H9 (cell line): ENCODE measurements at regions not wholly inside any gene's neighbourhood (a gene's known extent, or its start where the extent isn't known, plus 50 kb on each side); places are given as distances from the start of the nearest gene placed in this dataset.

ENCODE experiments used
- DNase-seq: peaks from one replicate; pipeline ENCODE4 v3.0.0-alpha.2; 2017
- H2AFZ ChIP-seq: one replicate; pipeline ENCODE4 v1.6.1; 2013; ENCODE audit warnings: mild to moderate bottlenecking, low read length, control low read depth, moderate library complexity
- H2AK5ac ChIP-seq: 2 replicates; pipeline ENCODE4 v1.6.1; 2013; ENCODE audit warnings: low read length, control low read depth, mixed read lengths; ENCODE audit not compliant: insufficient read length
- H2BK120ac ChIP-seq: one replicate; pipeline ENCODE4 v1.6.1; 2013; ENCODE audit warnings: low read depth, mild to moderate bottlenecking, low read length, control low read depth, inconsistent platforms; ENCODE audit not compliant: poor library complexity, severe bottlenecking
- H2BK12ac ChIP-seq: 2 replicates; pipeline ENCODE4 v1.6.1; 2013; ENCODE audit warnings: low read length, control low read depth, mixed read lengths, low read depth; ENCODE audit not compliant: insufficient read length
- H2BK15ac ChIP-seq: 2 replicates; pipeline ENCODE4 v1.6.1; 2013; ENCODE audit warnings: low read depth, low read length, control low read depth
- H2BK20ac ChIP-seq: one replicate; pipeline ENCODE4 v1.6.1; 2013; ENCODE audit warnings: low read depth, mild to moderate bottlenecking, low read length, control low read depth, inconsistent platforms; ENCODE audit not compliant: poor library complexity, severe bottlenecking
- H2BK5ac ChIP-seq: 2 replicates; pipeline ENCODE4 v1.6.1; 2013; ENCODE audit warnings: low read length, control low read depth, mixed read lengths; ENCODE audit not compliant: insufficient read length
- H3K14ac ChIP-seq: 2 replicates; pipeline ENCODE4 v1.6.1; 2013; ENCODE audit warnings: low read length, control low read depth; ENCODE audit not compliant: insufficient read depth
- H3K18ac ChIP-seq: 2 replicates; pipeline ENCODE4 v1.6.1; 2013; ENCODE audit warnings: low read depth, mild to moderate bottlenecking, mixed read lengths, low read length, control low read depth; ENCODE audit not compliant: insufficient read length
- H3K23ac ChIP-seq: 2 replicates; pipeline ENCODE4 v1.6.1; 2013; ENCODE audit warnings: low read length, control low read depth, mixed read lengths, low read depth; ENCODE audit not compliant: insufficient read length
- H3K23me2 ChIP-seq: 2 replicates; pipeline ENCODE4 v1.6.1; 2013; ENCODE audit warnings: low read depth, mild to moderate bottlenecking, mixed read lengths, low read length, control low read depth; ENCODE audit not compliant: insufficient read length, poor library complexity, severe bottlenecking
- H3K27ac ChIP-seq: 2 replicates; pipeline ENCODE4 v1.5.1; 2013; ENCODE audit warnings: low read length, control low read depth, mixed read lengths, low read depth; ENCODE audit not compliant: insufficient read length
- H3K27me3 ChIP-seq: 2 replicates; pipeline ENCODE4 v1.6.1; 2013; ENCODE audit warnings: low read length, control low read depth, inconsistent platforms; ENCODE audit not compliant: insufficient read depth
- H3K4ac ChIP-seq: 2 replicates; pipeline ENCODE4 v1.6.1; 2013; ENCODE audit warnings: low read depth, mild to moderate bottlenecking, control low read depth, inconsistent platforms, low read length, moderate library complexity
- H3K4me1 ChIP-seq: 2 replicates; pipeline ENCODE4 v1.6.1; 2013; ENCODE audit warnings: low read length, control low read depth, inconsistent platforms; ENCODE audit not compliant: insufficient read depth
- H3K4me2 ChIP-seq: 2 replicates; pipeline ENCODE4 v1.6.1; 2013; ENCODE audit warnings: low read length, control low read depth, mixed read lengths; ENCODE audit not compliant: insufficient read length, insufficient read depth
- H3K56ac ChIP-seq: 2 replicates; pipeline ENCODE4 v1.6.1; 2013; ENCODE audit warnings: low read depth, mild to moderate bottlenecking, mixed read lengths, low read length, control low read depth; ENCODE audit not compliant: insufficient read length
- H3K79me1 ChIP-seq: 2 replicates; pipeline ENCODE4 v1.6.1; 2013; ENCODE audit warnings: low read depth, mild to moderate bottlenecking, moderate library complexity, low read length, control low read depth, inconsistent platforms; ENCODE audit not compliant: insufficient read depth, poor library complexity, severe bottlenecking
- H3K79me2 ChIP-seq: 2 replicates; pipeline ENCODE4 v1.6.1; 2013; ENCODE audit warnings: low read length, control low read depth, inconsistent platforms; ENCODE audit not compliant: insufficient read depth
- H3K9ac ChIP-seq: 2 replicates; pipeline ENCODE4 v1.6.1; 2013; ENCODE audit warnings: low read length, control low read depth, mixed read lengths; ENCODE audit not compliant: insufficient read length; ENCODE audit errors: extremely low read depth
- H3K9me3 ChIP-seq: one replicate; pipeline ENCODE4 v1.6.1; 2013; ENCODE audit warnings: low read depth, low read length, inconsistent platforms; ENCODE audit not compliant: control insufficient read depth
- H3T11ph ChIP-seq: one replicate; pipeline ENCODE4 v1.6.1; 2013; ENCODE audit warnings: mild to moderate bottlenecking, low read length, control low read depth, inconsistent platforms
- H4K20me1 ChIP-seq: one replicate; pipeline ENCODE4 v1.6.1; 2013; ENCODE audit not compliant: control insufficient read depth, insufficient read length, insufficient read depth
- H4K5ac ChIP-seq: 2 replicates; pipeline ENCODE4 v1.6.1; 2013; ENCODE audit warnings: low read depth, mild to moderate bottlenecking, mixed read lengths, low read length, control low read depth; ENCODE audit not compliant: insufficient read length
- H4K8ac ChIP-seq: replicated peaks from 2 replicates; pipeline ENCODE4 v1.6.1; 2013; ENCODE audit warnings: low read length, control low read depth, mixed read lengths, low read depth; ENCODE audit not compliant: insufficient read length
- H4K91ac ChIP-seq: 2 replicates; pipeline ENCODE4 v1.6.1; 2013; ENCODE audit warnings: low read depth, mild to moderate bottlenecking, moderate library complexity, mixed read lengths, low read length, control low read depth; ENCODE audit not compliant: insufficient read length
- H3K27ac Mint-ChIP-seq, 3 experiments: 2 replicates in 2 of 3; 3 replicates in 1 of 3; pipeline ENCODE4 v1.8.0; 2020 to 2021; ENCODE audit warnings: mixed read lengths in 3 of 3, mild to moderate bottlenecking in 1 of 3, moderate library complexity in 1 of 3
- H3K27me3 Mint-ChIP-seq: 2 replicates; pipeline ENCODE4 v1.8.0; 2021; ENCODE audit warnings: low read depth, mild to moderate bottlenecking, moderate library complexity, mixed read lengths
- H3K36me3 Mint-ChIP-seq, 3 experiments: 2 replicates in 2 of 3; 3 replicates in 1 of 3; pipeline ENCODE4 v1.8.0; 2020 to 2021; ENCODE audit warnings: low read depth in 3 of 3, mixed read lengths in 3 of 3; ENCODE audit not compliant: insufficient read depth in 1 of 3
- H3K4me1 Mint-ChIP-seq, 2 experiments: 2 replicates each; pipeline ENCODE4 v1.8.0; 2020; ENCODE audit warnings: mixed read lengths in 2 of 2
- H3K4me3 Mint-ChIP-seq, 2 experiments: 2 replicates in 1 of 2; 3 replicates in 1 of 2; pipeline ENCODE4 v1.8.0; 2020 to 2021; ENCODE audit warnings: mild to moderate bottlenecking in 2 of 2, mixed read lengths in 2 of 2, moderate library complexity in 1 of 2
- H3K9me3 Mint-ChIP-seq, 2 experiments: 2 replicates in 1 of 2; 3 replicates in 1 of 2; pipeline ENCODE4 v1.8.0; 2020; ENCODE audit warnings: mild to moderate bottlenecking in 2 of 2, mixed read lengths in 2 of 2, moderate library complexity in 1 of 2
- CTCF ChIP-seq: fragments of 200-600 bp; sonication (generic); conservative IDR thresholded peaks from 3 replicates; pipeline ENCODE4 v1.8.0; 2021; ENCODE audit warnings: antibody characterized with exemption, mild to moderate bottlenecking
- WGBS: extraction: QIAGEN DNeasy Blood & Tissue Kit; methylation state at CpG from one replicate; pipeline ENCODE4 v1.1.7; 2013; ENCODE audit warnings: missing lambda C conversion rate, low lambda C conversion rate, mixed read lengths; ENCODE audit not compliant: insufficient read length; ENCODE audit errors: extremely low coverage; 5-methylcytosine and 5-hydroxymethylcytosine counted together

GRCh38 chr4:17251101-17251500 lies 260.8 kb downstream of the QDPR start:
- H3K18ac ChIP-seq, result no peak overlapping the region
- no peak overlapping the region for H2BK5ac ChIP-seq
- no peak overlapping the region for H2BK15ac ChIP-seq
- no peaks in the 10 kb centered on the region for H3K79me1 ChIP-seq
- H3K4me3 Mint-ChIP-seq, result no peak overlapping the region
- no peak overlapping the region for H3K23ac ChIP-seq
- H4K5ac ChIP-seq, result no peak overlapping the region
- no peak overlapping the region for H3K4me2 ChIP-seq
- H3K23me2 ChIP-seq, result no peaks in the 10 kb centered on the region
- H3K14ac ChIP-seq, result no peak overlapping the region
- H3K36me3 Mint-ChIP-seq, result no peaks in the 10 kb centered on the region
- H3K27ac ChIP-seq, result no peak overlapping the region
- no peaks in the 10 kb centered on the region for H4K20me1 ChIP-seq
- no peak overlapping the region for H2AFZ ChIP-seq
- no peaks in the 10 kb centered on the region for H3K27me3 ChIP-seq
- H3T11ph ChIP-seq, result no peak overlapping the region
- 0 out of 4 replicates have a peak, but pooled peaks cover 3% of the 10 kb centered on the region in 2 experiments for H3K4me1 Mint-ChIP-seq
- no peak overlapping the region for H3K9ac ChIP-seq
- H2BK120ac ChIP-seq, result no peak overlapping the region
- H4K8ac ChIP-seq, result no peak overlapping the region
- no peaks in the 10 kb centered on the region for H3K27me3 Mint-ChIP-seq
- no peaks in the 10 kb centered on the region; the same call in 1 of the 2 replicates for H3K4me1 ChIP-seq
- no peak overlapping the region for H3K27ac Mint-ChIP-seq
- H2AK5ac ChIP-seq, result no peak overlapping the region
- no peaks in the 10 kb centered on the region for H3K79me2 ChIP-seq
- DNase-seq, result no peak
- H3K9me3 ChIP-seq, result no peaks in the 10 kb centered on the region
- H4K91ac ChIP-seq, result no peak overlapping the region
- no peak for TF ChIP-seq CTCF
- H3K4ac ChIP-seq, result no peak overlapping the region
- no peak overlapping the region for H2BK20ac ChIP-seq
- no peaks in the 10 kb centered on the region for H3K9me3 Mint-ChIP-seq
- no peak overlapping the region for H3K56ac ChIP-seq
- no CpG with 5 or more reads among the region's 3 CpGs for WGBS
- H2BK12ac ChIP-seq, result no peak overlapping the region
